MM.1S (cell line): ENCODE measurements at regions not wholly inside any gene's neighbourhood (a gene's known extent, or its start where the extent isn't known, plus 50 kb on each side); places are given as distances from the start of the nearest gene placed in this dataset.

Experiments used
- EZH2 ChIP-seq: fragments of 300-600 bp; sonication (generic); optimal IDR thresholded peaks from 2 replicates; pipeline ENCODE3; 2017; ENCODE audit warnings: low read depth, mild to moderate bottlenecking, antibody characterized with exemption, low read length, mixed read lengths
- EZH2phosphoT487 ChIP-seq: fragments of 300-600 bp; sonication (generic); IDR thresholded peaks from 2 replicates; pipeline ENCODE4 v1.6.1; 2018; ENCODE audit warnings: antibody characterized with exemption, low read length
- TF ChIP-seq, protein P1 (sequence below): fragments of 300-600 bp; sonication (generic); IDR thresholded peaks from 2 replicates; pipeline ENCODE4 v1.5.1; 2016; ENCODE audit warnings: antibody characterized with exemption, low read length, mixed read lengths

DNA sequence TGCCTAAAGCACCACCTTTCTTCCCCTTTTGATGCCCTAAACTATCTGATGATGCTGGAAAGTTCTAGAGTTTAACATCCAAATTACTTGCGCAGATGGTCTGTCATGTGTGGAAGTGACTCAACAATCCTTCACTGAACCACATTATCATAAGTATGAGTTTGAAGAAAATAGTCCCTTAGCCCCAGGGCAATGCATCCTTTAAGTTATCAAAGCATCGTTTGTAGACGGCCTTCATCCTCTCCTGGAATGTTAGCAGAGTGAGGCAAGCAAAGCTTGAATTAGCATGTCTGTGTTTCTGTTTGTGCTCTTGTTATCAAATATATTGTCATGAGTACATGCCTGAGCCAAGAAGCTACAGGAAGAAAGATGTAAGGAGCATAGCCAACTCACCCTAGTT, 570.9 kb downstream of the MID1IP1 start:
- TF ChIP-seq, protein P1, sequence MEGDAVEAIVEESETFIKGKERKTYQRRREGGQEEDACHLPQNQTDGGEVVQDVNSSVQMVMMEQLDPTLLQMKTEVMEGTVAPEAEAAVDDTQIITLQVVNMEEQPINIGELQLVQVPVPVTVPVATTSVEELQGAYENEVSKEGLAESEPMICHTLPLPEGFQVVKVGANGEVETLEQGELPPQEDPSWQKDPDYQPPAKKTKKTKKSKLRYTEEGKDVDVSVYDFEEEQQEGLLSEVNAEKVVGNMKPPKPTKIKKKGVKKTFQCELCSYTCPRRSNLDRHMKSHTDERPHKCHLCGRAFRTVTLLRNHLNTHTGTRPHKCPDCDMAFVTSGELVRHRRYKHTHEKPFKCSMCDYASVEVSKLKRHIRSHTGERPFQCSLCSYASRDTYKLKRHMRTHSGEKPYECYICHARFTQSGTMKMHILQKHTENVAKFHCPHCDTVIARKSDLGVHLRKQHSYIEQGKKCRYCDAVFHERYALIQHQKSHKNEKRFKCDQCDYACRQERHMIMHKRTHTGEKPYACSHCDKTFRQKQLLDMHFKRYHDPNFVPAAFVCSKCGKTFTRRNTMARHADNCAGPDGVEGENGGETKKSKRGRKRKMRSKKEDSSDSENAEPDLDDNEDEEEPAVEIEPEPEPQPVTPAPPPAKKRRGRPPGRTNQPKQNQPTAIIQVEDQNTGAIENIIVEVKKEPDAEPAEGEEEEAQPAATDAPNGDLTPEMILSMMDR = no peak
- TF ChIP-seq EZH2 (no peak), EZH2phosphoT487 (no peak)
